SK-N-SH (cell line): ENCODE measurements at regions not wholly inside any gene's neighbourhood (a gene's known extent, or its start where the extent isn't known, plus 50 kb on each side); places are given as distances from the start of the nearest gene placed in this dataset.
"Not testable (repeated sequence)": the region's sequence is repeated elsewhere in the genome, so short reads cannot be mapped to it uniquely, and the experiment has no call there.

Experiments used
- EP300 ChIP-seq, 2 experiments: IDR thresholded peaks; 2 replicates each; pipeline versions ENCODE4 v1.4.0 to v1.6.1; 2012; ENCODE audit warnings: borderline replicate concordance in 1 of 2, low read depth in 1 of 2, low read length in 1 of 2
- EZH2phosphoT487 ChIP-seq: fragments of 200-600 bp; sonication (generic); IDR thresholded peaks from 2 replicates; pipeline ENCODE4 v1.6.1; 2017; ENCODE audit warnings: low read depth, mixed run types, mild to moderate bottlenecking, antibody characterized with exemption, moderate library complexity, borderline replicate concordance
- GATA2 ChIP-seq: sonication (generic); formaldehyde crosslinking; IDR thresholded peaks from 2 replicates; pipeline ENCODE4 v1.5.0; 2020; ENCODE audit warnings: mild to moderate bottlenecking, missing genetic modification reagents
- NRF1 ChIP-seq: IDR thresholded peaks from 2 replicates; pipeline ENCODE4 v1.6.1; 2012; ENCODE audit warnings: low read depth, mild to moderate bottlenecking, low read length
- POLR2AphosphoS5 ChIP-seq: IDR thresholded peaks from 2 replicates; pipeline ENCODE4 v1.6.1; 2012; ENCODE audit warnings: low read depth, low read length
- RAD21 ChIP-seq: IDR thresholded peaks from 2 replicates; pipeline ENCODE4 v1.6.1; 2012; ENCODE audit warnings: mild to moderate bottlenecking, low read length
- RCOR1 ChIP-seq: fragments of 150-350 bp; IDR thresholded peaks from 2 replicates; pipeline ENCODE4 v1.6.1; 2017; ENCODE audit warnings: antibody characterized with exemption, low read length
- RFX5 ChIP-seq: IDR thresholded peaks from 2 replicates; pipeline ENCODE4 v1.6.1; 2012; ENCODE audit warnings: mild to moderate bottlenecking, improper control_type of control experiment, low read length
- TCF12 ChIP-seq: IDR thresholded peaks from 2 replicates; pipeline ENCODE4 v1.4.0; 2012
- TF ChIP-seq, protein P1 (sequence below): fragments of 200-600 bp; sonication (generic); IDR thresholded peaks from 2 replicates; pipeline ENCODE4 v1.6.1; 2017; ENCODE audit warnings: antibody characterized with exemption, mild to moderate bottlenecking, moderate library complexity
- TF ChIP-seq, protein P2 (sequence below): IDR thresholded peaks from 2 replicates; pipeline ENCODE4 v1.4.0; 2012; ENCODE audit warnings: low read depth

DNA sequence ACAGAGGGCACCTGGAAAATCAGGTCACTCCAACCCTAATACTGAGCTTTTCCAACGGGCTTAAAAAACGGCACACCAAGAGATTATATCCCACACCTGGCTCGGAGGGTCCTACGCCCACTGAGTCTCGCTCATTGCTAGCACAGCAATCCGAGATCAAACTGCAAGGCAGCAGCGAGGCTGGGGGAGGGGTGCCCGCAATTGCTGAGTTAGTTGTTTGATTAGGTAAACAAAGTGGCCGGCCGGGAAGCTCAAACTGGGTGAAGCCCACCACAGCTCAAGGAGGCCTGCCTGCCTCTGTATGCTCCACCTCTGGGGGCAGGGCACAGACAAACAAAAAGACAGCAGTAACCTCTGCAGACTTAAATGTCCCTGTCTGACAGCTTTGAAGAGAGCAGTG is 108.8 kb upstream of the GRIA1 start:
- TF ChIP-seq EZH2phosphoT487; POLR2AphosphoS5; NRF1; RCOR1; RFX5; EP300 (IDR thresholded peaks at IDR 0.05; ENCODE audit: borderline replicate concordance in 1 of 2, low read depth in 1 of 2, low read length in 1 of 2); TCF12; RAD21; GATA2 (CRISPR knock-in tag): not testable (repeated sequence)
- TF ChIP-seq, protein P1, sequence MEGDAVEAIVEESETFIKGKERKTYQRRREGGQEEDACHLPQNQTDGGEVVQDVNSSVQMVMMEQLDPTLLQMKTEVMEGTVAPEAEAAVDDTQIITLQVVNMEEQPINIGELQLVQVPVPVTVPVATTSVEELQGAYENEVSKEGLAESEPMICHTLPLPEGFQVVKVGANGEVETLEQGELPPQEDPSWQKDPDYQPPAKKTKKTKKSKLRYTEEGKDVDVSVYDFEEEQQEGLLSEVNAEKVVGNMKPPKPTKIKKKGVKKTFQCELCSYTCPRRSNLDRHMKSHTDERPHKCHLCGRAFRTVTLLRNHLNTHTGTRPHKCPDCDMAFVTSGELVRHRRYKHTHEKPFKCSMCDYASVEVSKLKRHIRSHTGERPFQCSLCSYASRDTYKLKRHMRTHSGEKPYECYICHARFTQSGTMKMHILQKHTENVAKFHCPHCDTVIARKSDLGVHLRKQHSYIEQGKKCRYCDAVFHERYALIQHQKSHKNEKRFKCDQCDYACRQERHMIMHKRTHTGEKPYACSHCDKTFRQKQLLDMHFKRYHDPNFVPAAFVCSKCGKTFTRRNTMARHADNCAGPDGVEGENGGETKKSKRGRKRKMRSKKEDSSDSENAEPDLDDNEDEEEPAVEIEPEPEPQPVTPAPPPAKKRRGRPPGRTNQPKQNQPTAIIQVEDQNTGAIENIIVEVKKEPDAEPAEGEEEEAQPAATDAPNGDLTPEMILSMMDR = not testable (repeated sequence)
- TF ChIP-seq, protein P2, sequence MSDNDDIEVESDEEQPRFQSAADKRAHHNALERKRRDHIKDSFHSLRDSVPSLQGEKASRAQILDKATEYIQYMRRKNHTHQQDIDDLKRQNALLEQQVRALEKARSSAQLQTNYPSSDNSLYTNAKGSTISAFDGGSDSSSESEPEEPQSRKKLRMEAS = not testable (repeated sequence)
